Peyer's patch (tissue), 4 donors: ENCODE measurements at regions not wholly inside any gene's neighbourhood (a gene's known extent, or its start where the extent isn't known, plus 50 kb on each side); places are given as distances from the start of the nearest gene placed in this dataset.

Experiments
- POLR2A ChIP-seq, 2 donors: fragments of 450-650 bp; IDR thresholded peaks; one replicate each; pipeline ENCODE4 v1.5.1; 2017; ENCODE audit warnings: antibody characterized with exemption in 2 of 2, mild to moderate bottlenecking in 2 of 2, moderate library complexity in 2 of 2
- TF ChIP-seq, protein P1 (sequence below), 6 experiments: fragments of 450-650 bp in 4 of 6; fragments of 200-600 bp in 2 of 6; sonication (generic) in 1 of 6; IDR thresholded peaks; one replicate each; pipeline ENCODE4 v1.5.1; 2017 to 2019; ENCODE audit warnings: antibody characterized with exemption in 6 of 6, mild to moderate bottlenecking in 3 of 6, moderate library complexity in 1 of 6

GRCh38 chr16:60199150-60199549 is 1465.0 kb upstream of the GOT2 start:
- TF ChIP-seq, protein P1, sequence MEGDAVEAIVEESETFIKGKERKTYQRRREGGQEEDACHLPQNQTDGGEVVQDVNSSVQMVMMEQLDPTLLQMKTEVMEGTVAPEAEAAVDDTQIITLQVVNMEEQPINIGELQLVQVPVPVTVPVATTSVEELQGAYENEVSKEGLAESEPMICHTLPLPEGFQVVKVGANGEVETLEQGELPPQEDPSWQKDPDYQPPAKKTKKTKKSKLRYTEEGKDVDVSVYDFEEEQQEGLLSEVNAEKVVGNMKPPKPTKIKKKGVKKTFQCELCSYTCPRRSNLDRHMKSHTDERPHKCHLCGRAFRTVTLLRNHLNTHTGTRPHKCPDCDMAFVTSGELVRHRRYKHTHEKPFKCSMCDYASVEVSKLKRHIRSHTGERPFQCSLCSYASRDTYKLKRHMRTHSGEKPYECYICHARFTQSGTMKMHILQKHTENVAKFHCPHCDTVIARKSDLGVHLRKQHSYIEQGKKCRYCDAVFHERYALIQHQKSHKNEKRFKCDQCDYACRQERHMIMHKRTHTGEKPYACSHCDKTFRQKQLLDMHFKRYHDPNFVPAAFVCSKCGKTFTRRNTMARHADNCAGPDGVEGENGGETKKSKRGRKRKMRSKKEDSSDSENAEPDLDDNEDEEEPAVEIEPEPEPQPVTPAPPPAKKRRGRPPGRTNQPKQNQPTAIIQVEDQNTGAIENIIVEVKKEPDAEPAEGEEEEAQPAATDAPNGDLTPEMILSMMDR (IDR thresholded peaks at IDR 0.05): no peak
- TF ChIP-seq POLR2A (IDR thresholded peaks at IDR 0.05): no peak
